Keratinocyte (primary cell): ENCODE measurements at regions not wholly inside any gene's neighbourhood (a gene's known extent, or its start where the extent isn't known, plus 50 kb on each side); places are given as distances from the start of the nearest gene placed in this dataset.

Experiments used
- CTCF ChIP-seq, 3 experiments: IDR thresholded peaks in 1 of 3; conservative IDR thresholded peaks in 1 of 3; optimal IDR thresholded peaks in 1 of 3; 2 replicates in 2 of 3; 3 replicates in 1 of 3; pipeline versions ENCODE3 to v1.5.1; 2011; ENCODE audit warnings: low read length in 3 of 3, mild to moderate bottlenecking in 3 of 3, moderate library complexity in 2 of 3, control low read depth in 1 of 3, inconsistent platforms in 1 of 3; ENCODE audit not compliant: insufficient read depth in 2 of 3; ENCODE audit errors: extremely low read depth in 1 of 3
- EZH2 ChIP-seq: IDR thresholded peaks from one replicate; pipeline ENCODE4 v1.6.1; 2012; ENCODE audit warnings: inconsistent platforms, mild to moderate bottlenecking, low read length, moderate library complexity

- TF ChIP-seq CTCF (optimal IDR thresholded peaks at IDR 0.05 in 1 of 3, IDR thresholded peaks at IDR 0.05 in 1 of 3, conservative IDR thresholded peaks at IDR 0.05 in 1 of 3; ENCODE audit: extremely low read depth in 1 of 3, insufficient read depth in 2 of 3, low read length in 3 of 3) (no peak), EZH2 (no peak)
Observed at GRCh38 chr11:95684701-95685100, 104.9 kb downstream of the FAM76B start.
